HG02938 (cell line): ENCODE measurements at regions not wholly inside any gene's neighbourhood (a gene's known extent, or its start where the extent isn't known, plus 50 kb on each side); places are given as distances from the start of the nearest gene placed in this dataset.

Experiments
- ATAC-seq: cut with Tn5 transposase; IDR thresholded peaks from one replicate; pipeline ENCODE4 v1.9.1; 2021; ENCODE audit warnings: mild to moderate bottlenecking, moderate library complexity; ENCODE audit not compliant: unreplicated experiment

DNA sequence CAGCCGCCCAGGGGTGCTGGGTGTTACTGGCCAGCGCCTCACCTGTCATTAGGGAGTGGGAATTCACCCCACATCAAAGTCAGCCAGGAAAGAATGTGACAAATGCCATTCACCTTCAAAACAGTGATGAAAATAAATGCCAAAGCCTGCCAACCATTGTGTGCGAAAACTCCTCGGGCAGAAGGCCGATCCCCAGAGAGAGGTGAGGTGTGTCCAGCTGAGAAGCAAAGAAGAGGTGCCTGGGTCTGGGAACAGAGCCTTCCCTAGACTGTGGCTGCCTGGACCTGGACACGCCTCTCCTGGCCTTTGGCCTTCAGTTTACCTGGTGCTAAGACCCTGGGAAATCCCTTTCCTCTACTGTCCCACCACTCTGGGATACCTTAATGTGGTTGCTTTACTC, 142.7 kb downstream of the CYP26B1 start:
- ATAC-seq = no peak

DNA sequence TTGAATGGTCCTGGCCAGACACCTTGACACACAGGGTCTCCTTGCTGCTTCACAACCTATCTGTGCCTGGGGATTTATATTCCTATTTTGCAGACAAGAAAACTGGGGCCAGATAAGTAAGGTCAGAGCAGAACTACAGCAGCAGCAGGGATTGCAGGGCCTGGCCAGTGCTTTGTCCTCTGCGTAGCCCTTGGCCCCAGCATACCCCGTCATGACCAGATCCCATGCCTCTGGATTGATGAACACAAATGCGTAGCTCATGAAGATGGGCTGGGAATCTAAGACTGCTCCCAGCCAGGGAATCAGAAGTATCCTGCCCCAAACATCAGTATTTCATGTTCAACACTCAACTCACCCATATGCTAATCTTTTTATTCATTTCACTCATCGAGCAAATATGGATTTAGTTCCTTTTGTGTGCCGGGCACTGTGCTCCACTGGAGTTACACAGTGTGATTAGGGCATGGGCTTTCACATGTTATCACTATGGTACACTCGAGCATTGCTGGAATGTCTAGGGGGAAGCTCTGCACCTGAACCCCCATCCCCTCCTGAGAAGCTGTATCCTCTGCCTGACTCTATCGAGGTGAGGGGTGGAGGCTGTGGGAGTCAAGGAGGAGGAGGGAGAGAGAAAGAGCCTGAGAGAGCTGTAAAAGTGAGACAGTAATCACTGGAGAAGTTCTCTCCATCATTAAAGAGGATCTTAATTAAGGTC, 143.3 kb downstream of the CYP26B1 start:
- ATAC-seq = no peak

DNA sequence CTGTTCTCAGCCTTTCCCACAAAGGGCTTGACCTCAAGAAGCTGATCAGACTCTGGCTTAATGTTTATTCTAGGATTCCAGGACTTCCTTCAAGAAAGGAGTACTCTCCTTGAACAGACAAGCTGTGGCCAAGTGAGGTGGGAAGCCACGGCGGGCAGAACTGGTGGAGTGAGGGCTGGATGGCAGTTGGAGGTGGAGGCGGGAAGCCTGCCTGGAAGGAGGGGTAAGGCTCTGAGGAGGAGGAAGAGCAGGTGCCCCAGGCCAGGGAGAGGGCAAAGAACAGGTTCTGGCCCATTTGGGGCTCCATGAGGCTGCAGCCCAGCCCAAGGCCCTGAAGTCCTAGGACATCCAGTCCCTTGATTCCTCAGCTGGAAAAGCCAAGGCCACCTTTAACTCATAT, 143.9 kb downstream of the CYP26B1 start:
- ATAC-seq = no peak

DNA sequence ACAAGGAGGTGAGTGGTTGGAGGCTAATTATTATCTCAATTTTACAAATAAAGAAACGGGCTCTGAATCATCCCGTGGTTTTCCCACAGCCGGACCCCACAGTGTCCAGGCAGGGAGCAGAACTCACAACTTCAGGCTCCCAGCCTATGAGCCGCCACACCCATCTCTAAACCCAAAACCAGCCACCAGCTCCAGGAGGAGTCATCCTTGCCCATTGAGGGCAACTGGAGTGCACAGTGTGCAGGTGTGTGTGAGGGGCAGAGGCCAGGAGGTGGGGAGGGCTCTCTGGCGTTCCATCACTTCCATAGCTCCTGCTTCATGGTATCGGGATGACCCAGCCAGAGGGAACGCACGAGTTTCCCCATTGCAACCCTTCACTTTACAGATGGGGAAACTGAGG, 144.5 kb downstream of the CYP26B1 start:
- no peak for ATAC-seq

DNA sequence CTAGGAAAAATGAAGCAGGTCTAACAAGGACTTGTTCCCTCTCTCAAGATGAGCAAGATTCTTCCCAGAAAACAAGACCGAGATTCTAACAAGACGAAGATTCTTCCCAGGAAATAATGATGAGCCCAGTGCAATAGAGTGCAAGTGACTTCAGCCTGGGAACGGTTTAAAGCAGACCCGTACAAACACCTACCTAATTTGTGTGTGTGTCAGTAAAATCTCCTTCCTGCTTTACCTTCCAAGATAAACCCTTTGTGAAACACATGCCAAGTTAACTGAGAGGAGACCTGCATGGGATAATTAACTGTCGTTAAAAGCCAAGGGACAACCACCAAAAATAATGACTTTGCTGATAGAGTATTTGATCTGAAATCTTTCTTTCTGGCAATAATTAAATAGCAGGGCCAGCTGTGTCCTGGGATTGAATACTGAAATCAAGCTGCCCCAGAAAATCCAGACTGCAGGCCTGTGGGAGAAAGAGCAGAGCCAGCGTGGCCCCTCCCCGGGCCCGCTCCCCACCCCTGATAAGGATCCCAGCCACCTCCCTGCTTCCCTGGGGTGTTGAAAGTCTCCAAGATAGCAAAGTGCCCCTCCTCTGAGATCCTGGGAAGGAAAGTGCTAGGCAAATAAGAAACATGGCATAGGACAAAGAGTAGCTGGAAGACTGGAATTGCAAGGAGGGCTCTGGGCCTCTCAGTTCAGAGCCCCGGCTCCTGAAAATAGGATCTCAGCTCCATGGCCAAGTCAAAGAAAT, 145.5 kb downstream of the CYP26B1 start:
- no peak for ATAC-seq

DNA sequence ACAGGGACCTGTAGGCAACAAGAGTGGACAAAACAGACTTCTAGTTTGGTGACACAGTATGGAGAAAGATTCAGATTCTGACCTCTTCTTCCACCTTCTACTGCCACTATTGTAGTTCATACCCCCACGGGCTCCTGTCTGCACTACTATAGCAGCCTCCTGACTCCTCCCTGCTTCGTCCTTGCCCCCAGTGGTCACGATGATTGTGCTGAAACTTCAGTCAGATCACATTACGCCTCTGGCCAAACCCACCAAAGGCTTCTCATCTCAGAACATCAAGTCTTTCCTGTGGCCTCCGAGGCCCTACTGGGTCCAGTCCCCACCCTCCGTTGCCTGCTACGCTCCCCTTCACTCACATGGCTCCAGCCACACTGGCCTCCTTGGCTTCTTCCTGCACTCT, 147.6 kb downstream of the CYP26B1 start:
- ATAC-seq = no peak

DNA sequence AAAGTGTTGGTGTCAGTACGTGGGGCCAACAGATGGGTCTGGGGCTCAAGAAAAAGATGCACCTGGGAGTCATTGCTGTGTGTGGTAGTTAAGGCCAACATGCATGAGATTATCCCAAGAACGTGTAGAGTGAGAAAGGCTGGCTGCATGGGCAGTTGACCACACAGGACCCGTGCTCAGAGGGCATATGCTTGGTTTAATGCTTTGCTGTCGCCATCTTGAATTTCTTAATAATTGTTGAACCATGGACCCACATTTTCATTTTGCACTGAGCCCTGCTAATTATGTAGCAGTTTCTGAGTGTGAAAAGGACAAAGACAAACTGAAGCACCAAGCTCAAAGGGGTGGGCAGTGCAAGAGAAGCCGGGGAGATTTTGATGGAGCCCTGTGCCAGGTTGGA, 148.1 kb downstream of the CYP26B1 start:
- ATAC-seq = no peak

DNA sequence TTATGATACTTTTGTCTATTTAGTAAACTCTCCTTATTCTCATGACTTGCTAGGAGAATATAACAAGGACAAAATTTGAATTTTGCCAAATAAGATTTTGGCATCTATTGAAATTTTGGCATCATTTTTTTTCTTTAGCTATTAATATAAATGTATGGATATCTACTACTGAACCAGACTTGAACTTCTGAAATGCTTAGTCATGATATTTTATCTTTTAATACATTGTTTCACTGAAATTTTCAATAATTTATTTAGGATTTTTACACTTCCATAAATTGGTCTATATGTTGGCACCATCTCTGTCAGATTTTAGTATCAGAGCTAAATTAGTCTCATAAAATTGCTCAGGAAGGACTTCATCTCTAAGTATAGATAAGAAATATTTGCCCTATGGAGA, 149.8 kb downstream of the CYP26B1 start:
- ATAC-seq = no peak

DNA sequence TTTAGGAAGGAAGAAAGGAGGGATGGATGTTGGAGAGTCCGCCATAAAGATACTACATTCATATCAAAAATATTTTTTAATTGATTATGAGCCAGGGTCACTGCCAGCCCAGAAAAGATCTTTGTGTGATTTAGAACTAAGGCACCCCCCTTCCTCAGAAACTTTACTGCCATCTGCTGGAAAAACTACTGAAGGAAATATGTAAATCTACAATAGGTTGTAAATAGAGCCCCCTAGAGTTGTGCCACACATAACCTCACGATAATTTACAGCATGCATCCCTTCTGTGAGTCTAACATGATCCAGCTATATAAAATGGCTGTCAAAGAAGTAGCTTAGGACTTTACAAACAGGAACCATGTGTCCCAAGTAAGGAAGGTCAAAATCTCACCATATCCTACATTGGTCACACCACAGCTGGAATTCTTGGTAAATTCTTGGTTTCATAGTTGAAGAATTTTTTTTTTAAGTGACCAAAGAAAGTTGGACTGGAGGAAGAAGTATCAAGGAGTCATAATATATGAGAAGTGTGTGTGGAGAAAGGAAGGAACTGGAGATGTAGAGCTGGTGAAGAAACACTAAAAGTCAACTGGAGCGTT, 152.5 kb downstream of the CYP26B1 start:
- no peak for ATAC-seq

DNA sequence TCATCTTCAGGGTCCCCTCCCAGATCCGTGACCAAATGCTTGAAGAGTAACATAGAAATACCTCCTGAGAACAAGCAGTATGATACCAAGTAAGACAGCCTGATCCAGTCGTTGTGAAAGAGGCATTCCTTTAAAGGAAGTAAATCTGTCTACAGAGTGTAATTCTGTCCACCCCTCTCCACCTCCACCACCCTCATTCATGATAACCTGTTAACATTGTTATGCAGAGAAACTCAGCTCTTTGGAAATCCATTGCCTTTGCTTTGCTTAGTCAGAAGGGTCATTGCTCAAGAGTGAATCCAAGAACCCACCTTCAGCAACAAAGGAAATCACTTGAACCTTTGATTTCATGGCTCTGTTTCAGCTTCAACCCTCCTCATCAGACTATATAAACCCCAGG, 155.6 kb downstream of the CYP26B1 start:
- ATAC-seq = no peak

DNA sequence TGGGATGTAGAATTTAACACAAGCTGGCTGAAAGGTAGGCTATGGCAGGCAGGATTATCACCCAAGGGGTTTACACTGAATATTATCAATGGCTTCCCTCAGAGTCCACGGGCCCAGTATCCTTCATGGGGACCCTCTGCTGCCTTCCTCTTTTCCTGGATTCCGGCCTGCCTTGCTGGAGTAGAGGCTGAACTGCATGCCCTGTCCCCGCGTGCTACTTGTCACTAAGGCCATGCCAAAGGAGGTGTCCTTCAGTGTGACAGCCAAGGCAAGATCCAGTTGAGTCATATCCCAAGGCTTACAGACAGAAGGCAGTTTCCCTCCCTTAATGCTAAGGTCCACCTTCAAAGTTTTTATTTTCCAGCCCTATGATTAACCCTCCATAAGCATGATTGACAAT, 156.3 kb downstream of the CYP26B1 start:
- no peak for ATAC-seq

DNA sequence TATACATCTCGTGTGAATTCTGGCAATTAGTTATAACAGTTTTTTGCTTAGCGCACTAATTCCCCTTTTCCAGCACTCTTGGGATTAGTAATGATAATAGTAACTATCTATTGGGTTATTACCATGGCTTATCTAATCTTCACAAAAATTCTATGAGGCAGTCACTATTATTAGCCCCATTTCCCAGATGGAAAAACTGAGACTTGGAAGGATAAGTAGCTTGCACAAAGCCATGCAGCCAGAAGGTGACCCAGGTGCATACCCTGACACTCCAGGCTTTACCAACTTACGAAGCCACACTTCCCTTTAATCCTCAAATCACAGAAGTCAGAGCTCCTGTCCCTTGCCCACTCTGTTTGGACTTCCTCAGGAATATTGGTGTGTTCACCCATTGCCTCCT, 156.8 kb downstream of the CYP26B1 start:
- no peak for ATAC-seq

DNA sequence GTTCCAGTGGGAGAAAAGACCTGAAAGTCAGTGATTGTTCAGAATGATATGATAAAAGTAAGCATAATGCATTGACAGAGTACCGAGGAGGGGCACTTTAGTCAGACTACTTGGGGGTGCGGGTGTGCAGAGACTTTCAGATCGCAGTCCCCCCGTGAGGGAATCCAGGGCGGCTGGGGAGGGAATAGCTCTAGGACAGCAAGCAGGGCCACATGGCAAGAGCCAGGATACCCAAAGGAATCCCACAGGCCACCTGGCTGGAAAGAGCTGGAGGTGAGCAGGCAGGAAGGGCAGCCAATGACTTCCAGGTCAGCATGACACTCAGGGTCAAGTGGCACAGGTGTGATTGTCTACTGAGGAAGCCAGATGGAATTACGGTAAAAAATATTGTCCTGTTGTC, 157.5 kb downstream of the CYP26B1 start:
- no peak for ATAC-seq

DNA sequence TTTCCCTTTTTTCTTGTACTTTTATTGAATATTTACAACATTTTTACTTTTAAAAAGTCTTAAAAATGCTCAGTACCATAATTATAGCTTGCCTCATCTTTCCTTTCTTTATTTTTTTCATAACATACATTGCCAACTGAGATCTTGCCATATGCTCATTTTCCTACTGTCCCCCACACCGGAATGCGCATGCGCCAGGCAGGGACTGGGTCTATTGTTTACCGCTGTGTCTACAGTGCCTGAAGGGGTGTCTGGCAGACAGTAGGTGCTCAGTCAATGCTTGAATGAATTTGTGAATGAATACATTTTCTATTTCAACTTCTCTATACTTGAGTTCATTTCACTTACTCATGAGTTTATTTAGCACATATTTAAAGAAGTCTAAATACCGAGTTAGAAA, 158.0 kb downstream of the CYP26B1 start:
- ATAC-seq = no peak

DNA sequence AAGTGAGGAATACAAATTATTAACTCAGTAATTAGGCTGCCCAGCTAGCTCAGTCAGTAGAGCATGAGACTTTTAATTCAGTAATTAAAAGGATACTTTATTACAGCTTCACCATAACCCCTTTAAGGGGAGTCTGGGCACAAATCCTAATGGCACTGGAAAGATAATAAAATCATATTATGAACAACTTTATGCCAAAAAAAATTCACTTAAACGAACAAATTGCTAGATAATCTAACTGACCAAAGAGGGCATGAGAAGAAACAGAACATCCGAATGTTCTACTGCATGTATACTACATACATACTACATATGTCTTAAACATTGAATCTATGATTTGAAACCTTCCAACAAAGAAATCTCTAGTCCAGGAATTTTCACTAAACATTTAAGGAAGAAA, 159.5 kb downstream of the CYP26B1 start:
- no peak for ATAC-seq

DNA sequence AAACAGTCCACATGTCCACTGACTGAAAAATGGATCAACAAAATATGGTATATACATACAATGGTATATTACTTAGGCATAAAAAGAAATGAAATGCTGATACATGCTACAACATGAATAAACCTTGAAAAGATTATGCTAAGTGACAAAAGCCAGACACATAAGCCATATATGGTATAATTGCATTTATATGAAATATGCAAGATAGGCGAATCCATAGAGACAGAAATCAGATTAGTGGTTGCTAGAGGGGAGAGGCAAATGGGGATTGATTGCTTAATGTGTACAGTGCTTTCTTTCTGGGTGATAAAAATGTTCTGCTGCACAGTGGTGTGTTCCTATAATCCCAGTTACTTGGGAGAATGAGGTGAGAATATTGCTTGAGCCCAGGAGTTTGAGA, 171.0 kb downstream of the CYP26B1 start:
- ATAC-seq = no peak

DNA sequence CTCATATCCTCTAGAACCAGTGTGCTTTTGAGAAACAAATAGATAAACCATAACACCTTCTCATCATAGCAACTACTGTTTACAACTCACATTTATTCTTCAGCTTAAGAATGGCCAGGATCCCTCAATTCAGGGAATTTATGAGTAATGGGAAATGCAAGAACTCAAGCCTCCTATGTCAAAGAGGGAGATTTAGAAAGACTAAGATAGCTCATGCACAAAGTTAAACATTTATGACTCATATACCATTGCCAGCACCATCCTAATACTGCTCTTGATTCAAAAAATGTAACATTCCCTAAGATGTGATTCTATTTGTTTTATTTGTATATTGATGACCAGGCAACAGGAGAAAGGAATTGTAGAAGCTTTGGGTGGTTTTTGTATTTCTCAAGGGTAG, 172.8 kb downstream of the CYP26B1 start:
- ATAC-seq = no peak

DNA sequence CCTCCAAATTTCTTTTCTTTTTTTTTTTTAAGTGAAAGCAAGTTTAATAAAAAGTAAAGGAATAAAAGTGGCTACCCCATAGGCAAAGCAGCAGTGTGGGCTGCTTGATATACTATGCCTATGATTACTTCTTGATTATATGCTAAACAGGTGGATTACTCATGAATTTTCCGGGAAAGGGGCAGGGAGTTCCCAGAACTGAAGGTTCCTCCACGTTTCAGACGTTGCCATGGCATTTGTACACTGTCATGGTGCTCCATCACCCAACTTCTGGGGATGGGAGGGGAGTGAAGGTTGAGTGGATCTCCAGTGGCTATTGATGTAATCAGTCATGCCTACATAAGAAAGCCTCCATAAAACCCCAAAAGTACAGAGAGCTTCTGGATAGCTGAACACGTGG, 176.2 kb downstream of the CYP26B1 start:
- no peak for ATAC-seq

DNA sequence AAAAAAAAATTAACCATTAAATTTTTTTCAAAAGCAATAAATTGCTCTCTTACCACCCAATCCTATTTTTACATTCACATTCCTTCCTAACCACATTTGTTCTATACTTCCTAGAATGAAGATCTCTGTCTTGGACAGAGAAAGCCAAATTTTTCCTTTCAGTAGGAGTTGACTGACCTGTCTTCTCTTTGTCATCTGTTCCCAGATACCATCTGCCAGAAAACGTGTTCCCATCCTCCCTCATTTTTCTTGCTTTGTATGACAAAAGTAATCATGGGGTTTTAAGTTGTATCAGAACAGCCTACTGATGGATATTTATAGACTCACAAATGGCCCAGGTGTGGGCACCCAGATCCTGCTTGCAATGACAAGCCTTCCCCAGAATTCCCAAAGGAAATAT, 182.1 kb downstream of the CYP26B1 start:
- ATAC-seq = no peak

DNA sequence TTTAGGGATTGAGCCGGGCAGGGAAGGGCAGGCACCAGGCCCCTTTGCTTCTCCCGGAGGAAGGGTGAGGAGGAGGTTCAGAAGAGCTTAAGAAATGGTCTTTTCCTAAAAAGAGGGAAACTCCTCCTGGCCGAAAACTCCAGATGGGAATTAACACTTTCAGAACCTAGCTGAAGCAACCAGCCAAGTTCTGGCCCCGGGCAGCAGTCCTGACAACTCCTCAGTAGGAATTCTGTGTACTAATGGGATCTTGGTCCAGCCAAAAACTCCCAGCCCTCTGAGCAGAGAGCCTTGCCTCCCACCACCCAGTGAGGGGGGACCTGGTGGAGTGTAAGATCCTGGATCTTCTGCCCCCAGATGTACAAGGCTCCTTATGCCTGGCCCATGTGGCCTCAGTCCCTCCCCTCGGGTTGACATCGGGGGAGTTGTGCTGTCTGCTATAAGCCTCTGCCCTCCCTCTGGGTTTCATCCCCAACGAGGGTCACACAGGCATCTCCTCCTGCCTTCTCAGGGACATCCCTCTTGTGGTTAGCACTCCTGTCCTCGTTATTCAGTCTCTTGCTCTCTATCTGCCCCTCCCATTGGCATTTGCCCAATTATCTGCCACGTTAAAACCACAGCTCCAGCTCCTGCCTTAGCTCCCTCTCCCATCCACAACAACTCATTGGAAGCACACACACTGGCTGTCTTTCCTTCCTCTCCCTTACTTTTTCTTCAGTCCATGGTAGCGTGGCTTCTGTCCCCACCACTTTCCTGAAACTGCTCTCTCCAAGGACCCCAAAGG, 184.6 kb downstream of the CYP26B1 start:
- ATAC-seq = no peak

DNA sequence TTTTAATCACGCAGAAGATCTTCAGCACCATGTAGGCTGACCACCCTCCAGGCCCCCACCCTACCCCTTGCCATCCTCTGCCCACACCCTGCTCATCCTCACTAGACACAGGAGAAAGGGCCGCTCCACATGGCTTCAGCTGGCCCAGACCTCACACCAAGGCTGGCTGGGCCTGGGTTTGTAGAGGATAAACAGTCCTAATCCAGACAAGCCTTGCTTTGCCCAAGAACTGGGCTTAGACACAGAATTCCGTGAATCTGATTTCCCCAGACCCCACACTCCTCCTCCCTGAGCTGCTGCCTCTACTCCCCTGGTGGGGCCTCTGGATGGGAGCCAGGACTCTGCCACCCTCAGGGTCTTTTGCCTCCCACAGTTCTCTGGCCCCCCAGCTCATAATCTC, 185.3 kb downstream of the CYP26B1 start:
- ATAC-seq = no peak
